K562 (cell line): ENCODE measurements at regions not wholly inside any gene's neighbourhood (a gene's known extent, or its start where the extent isn't known, plus 50 kb on each side); places are given as distances from the start of the nearest gene placed in this dataset.

Source experiments
- ATAC-seq: fragments of 200-7000 bp; cut with Tn5 transposase; 3 replicates; pipeline ENCODE4 v1.9.1; 2020; ENCODE audit warnings: moderate library complexity
- BruUV-seq: library from RNA; stranded (reverse); fragments of 400-500 nt; replicated peaks from 2 replicates; lab custom pipeline; 2021; lab: Mats Ljungman, UMichigan
- CTCF ChIA-PET: fragments of 300-600 bp; formaldehyde crosslinking; extraction: SDS; loops from one replicate; lab custom pipeline; 2021; ENCODE audit warnings: low intra/inter-chr PET ratio; lab: Yijun Ruan, JAX
- POLR2A ChIA-PET: fragments of 300-600, 350-650 bp; sonication (Branson Sonifier 250); formaldehyde crosslinking; extraction: SDS; loops from one replicate; lab custom pipeline; 2021; ENCODE audit warnings: antibody characterized with exemption, inconsistent platforms; lab: Yijun Ruan, JAX
- DNase-seq, 4 experiments: peaks; one replicate each; pipeline versions ENCODE4 v3.0.0 to v3.0.0-alpha.2; 2011 to 2018; ENCODE audit warnings: low spot score in 3 of 4, mixed read lengths in 3 of 4; ENCODE audit errors: extremely low read depth in 1 of 4
- FAIRE-seq: peaks from 2 replicates; lab custom pipeline; 2011; peaks lifted over from hg19 to GRCh38; lab: Jason Lieb, UNC
- H2AFZ ChIP-seq: 2 replicates; pipeline ENCODE4 v1.6.0; 2011; ENCODE audit warnings: low read depth, low read length, control low read depth, inconsistent platforms
- H3K27ac ChIP-seq: fragments of 200-600 bp; 3 replicates; pipeline ENCODE4 v1.8.0; 2011; ENCODE audit warnings: low read depth, mild to moderate bottlenecking, control low read depth, inconsistent platforms, low read length, moderate library complexity, mixed read lengths; ENCODE audit errors: extremely low read depth
- H3K27me3 ChIP-seq, 2 experiments: fragments of 300-600 bp in 1 of 2; 2 replicates in 1 of 2; 3 replicates in 1 of 2; pipeline versions ENCODE4 v1.6.0 to v1.8.0; 2011; ENCODE audit warnings: inconsistent platforms in 2 of 2, low read length in 2 of 2, mild to moderate bottlenecking in 1 of 2, mixed read lengths in 1 of 2, moderate library complexity in 1 of 2; ENCODE audit not compliant: control insufficient read depth in 2 of 2, insufficient read depth in 2 of 2
- H3K36me3 ChIP-seq: fragments of 300-600 bp; 3 replicates; pipeline ENCODE4 v1.8.0; 2011; ENCODE audit warnings: mild to moderate bottlenecking, low read length, inconsistent platforms; ENCODE audit not compliant: control insufficient read depth, insufficient read depth
- H3K4me1 ChIP-seq, 2 experiments: fragments of 200-600 bp in 1 of 2; replicated peaks in 1 of 2; 2 replicates in 1 of 2; 3 replicates in 1 of 2; pipeline versions ENCODE4 v1.5.1 to v1.8.0; 2011; ENCODE audit warnings: inconsistent platforms in 2 of 2, low read length in 2 of 2, mild to moderate bottlenecking in 1 of 2, mixed read lengths in 1 of 2, moderate library complexity in 1 of 2; ENCODE audit not compliant: control insufficient read depth in 2 of 2, insufficient read depth in 2 of 2
- H3K4me2 ChIP-seq: 2 replicates; pipeline ENCODE4 v1.6.1; 2011; ENCODE audit warnings: low read length, control low read depth, inconsistent platforms, mixed read lengths; ENCODE audit not compliant: insufficient read depth
- H3K4me3 ChIP-seq: fragments of 200-600 bp; sonication (generic), shearing (Covaris generic); 2 replicates; pipeline ENCODE4 v1.5.1; 2016; ENCODE audit warnings: control low read depth, inconsistent platforms
- H3K79me2 ChIP-seq: fragments of 200-600 bp; 3 replicates; pipeline ENCODE4 v1.8.0; 2011; ENCODE audit warnings: low read length, inconsistent platforms; ENCODE audit not compliant: control insufficient read depth, insufficient read depth
- H3K9ac ChIP-seq, 2 experiments: 2 replicates each; pipeline versions ENCODE4 v1.6.0 to v1.6.1; 2011; ENCODE audit warnings: low read depth in 2 of 2, low read length in 2 of 2, control low read depth in 1 of 2, inconsistent platforms in 1 of 2, mild to moderate bottlenecking in 1 of 2, mixed read lengths in 1 of 2; ENCODE audit not compliant: insufficient read depth in 1 of 2
- H3K9me1 ChIP-seq: one replicate; pipeline ENCODE4 v1.6.0; 2011; ENCODE audit warnings: inconsistent platforms, mild to moderate bottlenecking, low read length, moderate library complexity; ENCODE audit not compliant: control insufficient read depth, insufficient read depth
- H3K9me3 ChIP-seq: replicated peaks from 2 replicates; pipeline ENCODE4 v1.5.1; 2011; ENCODE audit warnings: low read depth, low read length, inconsistent platforms; ENCODE audit not compliant: control insufficient read depth, insufficient read depth
- H4K20me1 ChIP-seq: replicated peaks from 2 replicates; pipeline ENCODE4 v1.6.1; 2011; ENCODE audit warnings: low read length, inconsistent platforms, mixed read lengths; ENCODE audit not compliant: control insufficient read depth, insufficient read depth
- ARID2 ChIP-seq: fragments of 450-650 bp; IDR thresholded peaks from 2 replicates; pipeline ENCODE4 v1.6.1; 2017; ENCODE audit warnings: antibody characterized with exemption, mild to moderate bottlenecking
- CTBP1 ChIP-seq: fragments of 450-650 bp; IDR thresholded peaks from 2 replicates; pipeline ENCODE4 v1.6.1; 2016; ENCODE audit warnings: borderline replicate concordance
- EP300 ChIP-seq: IDR thresholded peaks from 2 replicates; pipeline ENCODE4 v1.6.1; 2012; ENCODE audit warnings: low read length, improper control_type of control experiment
- GTF2F1 ChIP-seq: IDR thresholded peaks from 2 replicates; pipeline ENCODE4 v1.6.1; 2011; ENCODE audit warnings: low read depth, low read length, improper control_type of control experiment
- REST ChIP-seq, 2 experiments: fragments of 450-650 bp; formaldehyde crosslinking in 1 of 2; IDR thresholded peaks; 2 replicates each; pipeline versions ENCODE4 v1.4.0 to v1.6.1; 2014 to 2020; ENCODE audit warnings: mild to moderate bottlenecking in 2 of 2, borderline replicate concordance in 1 of 2, low read depth in 1 of 2
- SMAD1 ChIP-seq: fragments of 150-350 bp; IDR thresholded peaks from 2 replicates; pipeline ENCODE4 v1.6.1; 2014; ENCODE audit warnings: low read length, low read depth; ENCODE audit not compliant: partially characterized antibody
- THRA ChIP-seq: fragments of 450-650 bp; IDR thresholded peaks from 2 replicates; pipeline ENCODE4 v1.6.1; 2017; ENCODE audit warnings: mild to moderate bottlenecking, moderate library complexity
- WGBS: fragments of 100-300 bp; shearing (Covaris generic); methylation state at CpG from one replicate; pipeline ENCODE4 v1.1.6; 2016; ENCODE audit warnings: low coverage, mixed read lengths; ENCODE audit not compliant: insufficient coverage; ENCODE audit errors: missing lambda C conversion rate; 5-methylcytosine and 5-hydroxymethylcytosine counted together
- in situ Hi-C: fragments of 300-500 bp; cut with MboI; formaldehyde crosslinking; loops from 4 replicates; pipeline ENCODE4 v1.15.0; 2018; ENCODE audit warnings: inconsistent platforms, mixed read lengths
- intact Hi-C: fragments of 100-400 bp; cut with micrococcal nuclease; formaldehyde crosslinking; loops from 2 replicates; pipeline ENCODE4 v1.14.2; 2022
- TF ChIP-seq, protein P1 (sequence below), 3 experiments: IDR thresholded peaks in 2 of 3; conservative IDR thresholded peaks in 1 of 3; 2 replicates each; pipeline ENCODE4 v1.5.1; 2011 to 2012; ENCODE audit warnings: low read length in 3 of 3, mild to moderate bottlenecking in 3 of 3, control low read depth in 2 of 3, improper control_type of control experiment in 1 of 3, inconsistent platforms in 1 of 3, low read depth in 1 of 3, mixed read lengths in 1 of 3, moderate library complexity in 1 of 3; ENCODE audit not compliant: insufficient read depth in 2 of 3

DNA sequence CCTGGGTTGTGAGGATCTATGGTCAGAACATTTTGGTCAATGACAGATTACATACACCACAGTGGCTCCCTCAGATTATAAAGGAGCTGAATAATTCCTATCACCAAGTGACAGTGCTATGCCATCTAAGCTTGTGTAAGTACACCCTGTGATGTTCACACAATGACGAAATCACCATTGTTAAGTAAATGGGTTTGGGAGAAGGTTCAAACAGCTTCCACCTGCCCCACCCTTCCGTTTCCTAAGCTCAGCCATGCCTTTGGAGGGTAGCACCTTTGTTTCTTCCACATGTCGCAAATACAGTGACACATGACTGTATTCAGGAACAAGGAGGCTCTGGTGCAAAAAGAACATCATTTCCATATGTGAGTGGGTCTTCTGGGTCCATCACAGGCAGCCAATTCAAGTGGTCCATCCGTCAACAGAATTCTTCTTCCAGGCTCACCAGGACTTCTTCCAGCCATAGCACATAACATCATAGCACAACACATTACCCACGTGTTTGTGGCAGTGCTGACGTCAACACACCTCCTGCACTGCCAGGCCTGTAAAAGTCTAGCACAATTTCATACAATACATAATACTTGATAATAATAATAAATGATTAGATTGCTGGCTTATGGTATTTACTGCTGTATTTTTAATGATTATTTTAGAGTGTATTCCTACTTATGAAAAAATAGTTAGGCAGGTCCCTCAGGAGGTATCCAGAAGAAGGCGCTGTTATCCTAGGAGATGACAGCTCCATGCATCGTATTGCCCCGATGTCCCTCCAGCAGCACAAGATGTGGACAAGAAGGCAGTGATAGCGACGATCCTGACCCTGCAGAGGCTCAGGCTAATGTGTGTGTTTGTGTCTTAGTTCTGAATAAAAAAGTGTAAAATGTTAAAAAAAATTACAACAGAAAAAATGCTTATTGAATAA, 264.8 kb downstream of the ANAPC1 start:
- no TSS peak for BruUV-seq
- ATAC-seq: peak; percentile 90
- Histone ChIP-seq H3K4me1 (peaks cover 0 to 3% of the 10 kb centered on the region in 2 experiments; a peak in 1 of 5 replicates), H3K4me2 (no peak overlapping the region), H4K20me1 (no peaks in the 10 kb centered on the region), H3K36me3 (no peaks in the 10 kb centered on the region), H3K9me3 (no peaks in the 10 kb centered on the region), H2AFZ (no peak overlapping the region), H3K79me2 (no peaks in the 10 kb centered on the region), H3K27me3 (no peaks in the 10 kb centered on the region), H3K9me1 (no peaks in the 10 kb centered on the region), H3K9ac (no peak overlapping the region), H3K27ac (no peak overlapping the region), H3K4me3 (no peak overlapping the region)
- ChIA-PET POLR2A (interaction anchor here (0.8 to 1.2 kb wide), 2 partner anchors 12 to 23 kb away, joined by 3 to 4 read pairs; no protein-coding TSS in a partner anchor), CTCF (interaction anchor here (1.2 kb wide), 1 partner anchor 80 kb away, joined by 3 read pairs; no protein-coding TSS in a partner anchor)
- in situ Hi-C loops (no loop called here), intact Hi-C loops (loop anchor here (1.0 to 2.0 kb wide), 2 partner anchors 48 to 80 kb away; no protein-coding TSS in a partner anchor)
- WGBS: 39% methylated on average over 11 of the region's 11 CpGs
- FAIRE-seq: peak; percentile 81
- DNase-seq: peak in 1 of 4 experiments; percentile 69
- TF ChIP-seq CTBP1: no peak
- TF ChIP-seq GTF2F1: no peak
- TF ChIP-seq SMAD1: no peak
- no peak for TF ChIP-seq EP300
- TF ChIP-seq, protein P1, sequence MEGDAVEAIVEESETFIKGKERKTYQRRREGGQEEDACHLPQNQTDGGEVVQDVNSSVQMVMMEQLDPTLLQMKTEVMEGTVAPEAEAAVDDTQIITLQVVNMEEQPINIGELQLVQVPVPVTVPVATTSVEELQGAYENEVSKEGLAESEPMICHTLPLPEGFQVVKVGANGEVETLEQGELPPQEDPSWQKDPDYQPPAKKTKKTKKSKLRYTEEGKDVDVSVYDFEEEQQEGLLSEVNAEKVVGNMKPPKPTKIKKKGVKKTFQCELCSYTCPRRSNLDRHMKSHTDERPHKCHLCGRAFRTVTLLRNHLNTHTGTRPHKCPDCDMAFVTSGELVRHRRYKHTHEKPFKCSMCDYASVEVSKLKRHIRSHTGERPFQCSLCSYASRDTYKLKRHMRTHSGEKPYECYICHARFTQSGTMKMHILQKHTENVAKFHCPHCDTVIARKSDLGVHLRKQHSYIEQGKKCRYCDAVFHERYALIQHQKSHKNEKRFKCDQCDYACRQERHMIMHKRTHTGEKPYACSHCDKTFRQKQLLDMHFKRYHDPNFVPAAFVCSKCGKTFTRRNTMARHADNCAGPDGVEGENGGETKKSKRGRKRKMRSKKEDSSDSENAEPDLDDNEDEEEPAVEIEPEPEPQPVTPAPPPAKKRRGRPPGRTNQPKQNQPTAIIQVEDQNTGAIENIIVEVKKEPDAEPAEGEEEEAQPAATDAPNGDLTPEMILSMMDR (IDR thresholded peaks at IDR 0.05 in 2 of 3, conservative IDR thresholded peaks at IDR 0.05 in 1 of 3; ENCODE audit: insufficient read depth in 2 of 3, low read depth in 1 of 3, low read length in 3 of 3): peak; percentile 54 to 88 (median 67)
- peak; percentile 94 for TF ChIP-seq REST (IDR thresholded peaks at IDR 0.05; ENCODE audit: borderline replicate concordance)
- no peak for TF ChIP-seq REST (CRISPR knock-in tag; IDR thresholded peaks at IDR 0.05; ENCODE audit: low read depth)
- no peak for TF ChIP-seq THRA
- peak; percentile 60; the same call in 1 of the 2 replicates for TF ChIP-seq ARID2
